HepG2 (cell line): ENCODE measurements at regions not wholly inside any gene's neighbourhood (a gene's known extent, or its start where the extent isn't known, plus 50 kb on each side); places are given as distances from the start of the nearest gene placed in this dataset.

ENCODE experiments used
- CBFB ChIP-seq: sonication (generic); formaldehyde crosslinking; IDR thresholded peaks from 2 replicates; pipeline ENCODE4 v1.4.0; 2020; ENCODE audit warnings: missing genetic modification reagents
- CREM ChIP-seq, 2 experiments: sonication (generic) in 1 of 2; formaldehyde crosslinking in 1 of 2; IDR thresholded peaks; 2 replicates each; pipeline versions ENCODE4 v1.4.0 to v1.6.1; 2016 to 2020; ENCODE audit warnings: antibody characterized with exemption in 1 of 2, mild to moderate bottlenecking in 1 of 2, missing genetic modification reagents in 1 of 2
- GFI1 ChIP-seq: sonication (generic); formaldehyde crosslinking; IDR thresholded peaks from 2 replicates; pipeline ENCODE4 v1.5.0; 2020; ENCODE audit warnings: missing genetic modification reagents, mild to moderate bottlenecking, borderline replicate concordance
- HDAC6 ChIP-seq: fragments of 200-600 bp; sonication (generic); IDR thresholded peaks from 2 replicates; pipeline ENCODE4 v1.7.0; 2017; ENCODE audit warnings: mild to moderate bottlenecking, antibody characterized with exemption, low read length, low read depth
- HOXA7 ChIP-seq: sonication (generic); formaldehyde crosslinking; IDR thresholded peaks from 2 replicates; pipeline ENCODE4 v1.8.1; 2022; ENCODE audit warnings: mild to moderate bottlenecking, missing genetic modification reagents, moderate library complexity
- NBN ChIP-seq: fragments of 450-650 bp; conservative IDR thresholded peaks from 2 replicates; pipeline ENCODE4 v1.6.1; 2017
- TF ChIP-seq, protein P1 (sequence below): sonication (generic); formaldehyde crosslinking; IDR thresholded peaks from 2 replicates; pipeline ENCODE4 v1.4.0; 2020; ENCODE audit warnings: missing genetic modification reagents, borderline replicate concordance
- TF ChIP-seq, protein P2 (sequence below): sonication (generic); formaldehyde crosslinking; conservative IDR thresholded peaks from 2 replicates; pipeline ENCODE4 v1.8.0; 2022; ENCODE audit warnings: low read depth, missing genetic modification reagents

DNA sequence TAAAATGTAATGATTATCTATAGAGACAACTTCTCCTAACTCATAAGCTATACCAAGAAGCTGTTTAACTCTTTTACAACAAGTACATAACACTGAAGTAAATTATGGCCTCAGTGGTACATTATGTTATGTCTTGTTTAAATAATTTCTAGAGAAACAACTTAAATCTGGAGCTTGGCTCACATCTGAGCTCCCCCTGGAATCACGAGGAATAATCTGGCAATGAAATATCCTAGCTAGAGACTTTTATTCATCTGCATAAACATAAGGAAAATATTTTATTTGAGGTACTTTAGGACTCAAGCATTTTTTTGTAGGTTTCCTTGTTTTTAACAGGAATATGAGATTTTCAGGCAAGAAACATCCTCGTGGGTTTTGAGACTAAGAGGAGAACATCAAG lies 354.7 kb upstream of the SLC7A11 start (continued):
- TF ChIP-seq, protein P1, sequence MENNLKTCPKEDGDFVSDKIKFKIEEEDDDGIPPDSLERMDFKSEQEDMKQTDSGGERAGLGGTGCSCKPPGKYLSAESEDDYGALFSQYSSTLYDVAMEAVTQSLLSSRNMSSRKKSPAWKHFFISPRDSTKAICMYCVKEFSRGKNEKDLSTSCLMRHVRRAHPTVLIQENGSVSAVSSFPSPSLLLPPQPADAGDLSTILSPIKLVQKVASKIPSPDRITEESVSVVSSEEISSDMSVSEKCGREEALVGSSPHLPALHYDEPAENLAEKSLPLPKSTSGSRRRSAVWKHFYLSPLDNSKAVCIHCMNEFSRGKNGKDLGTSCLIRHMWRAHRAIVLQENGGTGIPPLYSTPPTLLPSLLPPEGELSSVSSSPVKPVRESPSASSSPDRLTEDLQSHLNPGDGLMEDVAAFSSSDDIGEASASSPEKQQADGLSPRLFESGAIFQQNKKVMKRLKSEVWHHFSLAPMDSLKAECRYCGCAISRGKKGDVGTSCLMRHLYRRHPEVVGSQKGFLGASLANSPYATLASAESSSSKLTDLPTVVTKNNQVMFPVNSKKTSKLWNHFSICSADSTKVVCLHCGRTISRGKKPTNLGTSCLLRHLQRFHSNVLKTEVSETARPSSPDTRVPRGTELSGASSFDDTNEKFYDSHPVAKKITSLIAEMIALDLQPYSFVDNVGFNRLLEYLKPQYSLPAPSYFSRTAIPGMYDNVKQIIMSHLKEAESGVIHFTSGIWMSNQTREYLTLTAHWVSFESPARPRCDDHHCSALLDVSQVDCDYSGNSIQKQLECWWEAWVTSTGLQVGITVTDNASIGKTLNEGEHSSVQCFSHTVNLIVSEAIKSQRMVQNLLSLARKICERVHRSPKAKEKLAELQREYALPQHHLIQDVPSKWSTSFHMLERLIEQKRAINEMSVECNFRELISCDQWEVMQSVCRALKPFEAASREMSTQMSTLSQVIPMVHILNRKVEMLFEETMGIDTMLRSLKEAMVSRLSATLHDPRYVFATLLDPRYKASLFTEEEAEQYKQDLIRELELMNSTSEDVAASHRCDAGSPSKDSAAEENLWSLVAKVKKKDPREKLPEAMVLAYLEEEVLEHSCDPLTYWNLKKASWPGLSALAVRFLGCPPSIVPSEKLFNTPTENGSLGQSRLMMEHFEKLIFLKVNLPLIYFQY (CRISPR knock-in tag): no peak
- TF ChIP-seq GFI1 (CRISPR knock-in tag): no peak
- TF ChIP-seq CREM (IDR thresholded peaks at IDR 0.05): no peak
- TF ChIP-seq CREM (CRISPR knock-in tag; IDR thresholded peaks at IDR 0.05): no peak
- TF ChIP-seq HOXA7 (CRISPR knock-in tag): no peak
- TF ChIP-seq HDAC6: no peak
- TF ChIP-seq NBN: no peak
- TF ChIP-seq CBFB: no peak
- TF ChIP-seq, protein P2, sequence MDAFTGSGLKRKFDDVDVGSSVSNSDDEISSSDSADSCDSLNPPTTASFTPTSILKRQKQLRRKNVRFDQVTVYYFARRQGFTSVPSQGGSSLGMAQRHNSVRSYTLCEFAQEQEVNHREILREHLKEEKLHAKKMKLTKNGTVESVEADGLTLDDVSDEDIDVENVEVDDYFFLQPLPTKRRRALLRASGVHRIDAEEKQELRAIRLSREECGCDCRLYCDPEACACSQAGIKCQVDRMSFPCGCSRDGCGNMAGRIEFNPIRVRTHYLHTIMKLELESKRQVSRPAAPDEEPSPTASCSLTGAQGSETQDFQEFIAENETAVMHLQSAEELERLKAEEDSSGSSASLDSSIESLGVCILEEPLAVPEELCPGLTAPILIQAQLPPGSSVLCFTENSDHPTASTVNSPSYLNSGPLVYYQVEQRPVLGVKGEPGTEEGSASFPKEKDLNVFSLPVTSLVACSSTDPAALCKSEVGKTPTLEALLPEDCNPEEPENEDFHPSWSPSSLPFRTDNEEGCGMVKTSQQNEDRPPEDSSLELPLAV: no peak
